Peyer's patch (tissue), 4 donors: ENCODE measurements at regions not wholly inside any gene's neighbourhood (a gene's known extent, or its start where the extent isn't known, plus 50 kb on each side); places are given as distances from the start of the nearest gene placed in this dataset.
"Not testable (repeated sequence)": the region's sequence is repeated elsewhere in the genome, so short reads cannot be mapped to it uniquely, and the experiment has no call there.

Experiments
- DNase-seq, 3 donors: peaks; one replicate each; pipeline ENCODE4 v3.0.0-alpha.2; 2017 to 2019
- H3K27ac ChIP-seq, 4 donors: fragments of 200-600 bp; sonication (generic); one replicate each; pipeline ENCODE4 v1.5.1; 2016 to 2019
- H3K27me3 ChIP-seq, 2 donors: fragments of 200-600 bp; sonication (generic); one replicate each; pipeline ENCODE4 v1.5.1; 2019
- H3K36me3 ChIP-seq, 3 donors: fragments of 200-600 bp; sonication (generic); one replicate each; pipeline ENCODE4 v1.5.1; 2016 to 2019
- H3K4me1 ChIP-seq, 4 donors: fragments of 200-600 bp; sonication (generic); one replicate each; pipeline ENCODE4 v1.5.1; 2016 to 2019
- H3K4me3 ChIP-seq, 4 donors: fragments of 200-600 bp; sonication (generic); 1 replicate in 3 of 4; 2 replicates in 1 of 4; pipeline ENCODE4 v1.5.1; 2016 to 2019; ENCODE audit warnings: mild to moderate bottlenecking in 1 of 4
- H3K9me3 ChIP-seq, 4 donors: fragments of 200-600 bp; sonication (generic); one replicate each; pipeline ENCODE4 v1.5.1; 2016 to 2019; ENCODE audit warnings: mild to moderate bottlenecking in 1 of 4
- POLR2A ChIP-seq, 2 donors: fragments of 450-650 bp; IDR thresholded peaks; one replicate each; pipeline ENCODE4 v1.5.1; 2017; ENCODE audit warnings: antibody characterized with exemption in 2 of 2, mild to moderate bottlenecking in 2 of 2, moderate library complexity in 2 of 2
- TF ChIP-seq, protein P1 (sequence below), 6 experiments: fragments of 450-650 bp in 4 of 6; fragments of 200-600 bp in 2 of 6; sonication (generic) in 1 of 6; IDR thresholded peaks; one replicate each; pipeline ENCODE4 v1.5.1; 2017 to 2019; ENCODE audit warnings: antibody characterized with exemption in 6 of 6, mild to moderate bottlenecking in 3 of 6, moderate library complexity in 1 of 6

DNA sequence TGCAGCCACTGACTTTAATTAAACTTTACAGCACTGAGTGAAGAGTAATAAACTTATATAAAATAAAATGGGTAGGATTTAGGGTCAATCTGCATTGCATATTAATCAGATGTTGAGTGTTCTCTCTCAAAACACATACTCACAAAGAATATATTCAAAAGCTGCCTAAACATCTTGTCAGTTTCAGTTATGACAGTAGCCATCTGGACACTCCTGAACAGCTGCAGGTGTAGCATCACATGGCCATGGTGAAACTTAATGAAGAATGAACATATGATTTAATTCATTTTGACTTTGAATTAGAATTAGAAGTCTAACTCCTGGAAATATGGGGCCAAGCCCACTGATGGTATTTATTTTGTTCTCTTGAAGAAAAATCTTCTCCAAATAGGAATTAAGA lies 684.3 kb upstream of the RAG2 start:
- Histone ChIP-seq H3K9me3 (no peaks in the 10 kb centered on the region), H3K36me3 (no peaks in the 10 kb centered on the region), H3K4me3 (no peak overlapping the region), H3K4me1 (no peaks in the 10 kb centered on the region), H3K27me3 (no peaks in the 10 kb centered on the region), H3K27ac (no peak overlapping the region)
- DNase-seq, result no peak
- no peak for TF ChIP-seq POLR2A (IDR thresholded peaks at IDR 0.05)
- TF ChIP-seq, protein P1, sequence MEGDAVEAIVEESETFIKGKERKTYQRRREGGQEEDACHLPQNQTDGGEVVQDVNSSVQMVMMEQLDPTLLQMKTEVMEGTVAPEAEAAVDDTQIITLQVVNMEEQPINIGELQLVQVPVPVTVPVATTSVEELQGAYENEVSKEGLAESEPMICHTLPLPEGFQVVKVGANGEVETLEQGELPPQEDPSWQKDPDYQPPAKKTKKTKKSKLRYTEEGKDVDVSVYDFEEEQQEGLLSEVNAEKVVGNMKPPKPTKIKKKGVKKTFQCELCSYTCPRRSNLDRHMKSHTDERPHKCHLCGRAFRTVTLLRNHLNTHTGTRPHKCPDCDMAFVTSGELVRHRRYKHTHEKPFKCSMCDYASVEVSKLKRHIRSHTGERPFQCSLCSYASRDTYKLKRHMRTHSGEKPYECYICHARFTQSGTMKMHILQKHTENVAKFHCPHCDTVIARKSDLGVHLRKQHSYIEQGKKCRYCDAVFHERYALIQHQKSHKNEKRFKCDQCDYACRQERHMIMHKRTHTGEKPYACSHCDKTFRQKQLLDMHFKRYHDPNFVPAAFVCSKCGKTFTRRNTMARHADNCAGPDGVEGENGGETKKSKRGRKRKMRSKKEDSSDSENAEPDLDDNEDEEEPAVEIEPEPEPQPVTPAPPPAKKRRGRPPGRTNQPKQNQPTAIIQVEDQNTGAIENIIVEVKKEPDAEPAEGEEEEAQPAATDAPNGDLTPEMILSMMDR (IDR thresholded peaks at IDR 0.05), result no peak

DNA sequence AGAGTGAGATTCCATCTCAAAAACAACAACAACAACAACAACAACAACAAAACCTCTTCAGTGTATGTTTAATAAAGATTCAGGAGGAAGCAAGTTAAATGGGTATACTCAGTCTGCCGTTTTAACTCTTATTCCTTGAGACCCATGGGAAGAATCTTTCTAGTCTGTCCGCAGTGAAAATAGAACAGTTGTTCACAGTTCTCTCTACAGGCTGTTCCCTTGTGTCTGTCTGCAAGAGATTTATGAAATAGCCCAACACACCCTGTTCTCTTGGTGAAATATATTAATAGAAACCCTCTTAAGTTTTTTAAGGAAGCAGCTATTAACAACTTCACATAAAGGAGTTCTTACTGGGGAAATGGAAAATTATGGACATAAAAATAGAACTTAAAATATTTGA lies 682.2 kb upstream of the RAG2 start:
- Histone ChIP-seq H3K9me3 (no peaks in the 10 kb centered on the region), H3K4me3 (no peak overlapping the region), H3K36me3 (no peaks in the 10 kb centered on the region), H3K27me3 (no peaks in the 10 kb centered on the region), H3K4me1 (no peaks in the 10 kb centered on the region), H3K27ac (no peak overlapping the region)
- no peak for DNase-seq
- TF ChIP-seq, protein P1 (IDR thresholded peaks at IDR 0.05), result no peak
- TF ChIP-seq POLR2A (IDR thresholded peaks at IDR 0.05), result no peak

DNA sequence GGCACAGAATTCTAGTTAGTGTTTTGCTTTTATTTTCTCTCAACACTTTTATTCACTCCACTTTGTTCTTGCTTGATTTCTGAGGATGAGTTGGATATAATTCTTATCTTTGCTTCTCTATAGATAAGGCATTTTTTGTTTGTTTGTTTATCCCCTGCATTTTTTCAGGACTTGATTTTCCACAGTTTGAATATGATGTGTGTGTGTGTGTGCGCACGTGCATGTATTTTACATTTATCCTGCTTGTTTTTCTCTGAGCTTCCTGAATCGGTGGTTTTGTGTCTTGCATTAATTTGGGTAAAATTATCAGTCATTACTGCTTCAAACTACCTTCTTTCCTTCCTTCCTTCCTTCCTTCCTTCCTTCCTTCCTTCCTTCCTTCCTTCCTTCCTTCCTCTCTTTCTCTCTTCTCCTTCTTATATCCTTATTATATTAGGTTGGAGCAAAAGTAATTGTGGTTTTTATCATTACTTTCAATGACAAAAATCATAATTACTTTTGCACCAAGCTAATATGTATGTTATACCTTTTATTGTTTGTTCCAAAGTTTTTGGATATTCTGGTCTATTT lies 679.9 kb upstream of the RAG2 start:
- Histone ChIP-seq H3K36me3 (no peaks in the 10 kb centered on the region), H3K4me1 (no peaks in the 10 kb centered on the region), H3K9me3 (no peaks in the 10 kb centered on the region), H3K27ac (no peak overlapping the region), H3K4me3 (no peak overlapping the region), H3K27me3 (no peaks in the 10 kb centered on the region)
- TF ChIP-seq, protein P1 (IDR thresholded peaks at IDR 0.05), result no peak
- no peak for TF ChIP-seq POLR2A (IDR thresholded peaks at IDR 0.05)
- no peak for DNase-seq

DNA sequence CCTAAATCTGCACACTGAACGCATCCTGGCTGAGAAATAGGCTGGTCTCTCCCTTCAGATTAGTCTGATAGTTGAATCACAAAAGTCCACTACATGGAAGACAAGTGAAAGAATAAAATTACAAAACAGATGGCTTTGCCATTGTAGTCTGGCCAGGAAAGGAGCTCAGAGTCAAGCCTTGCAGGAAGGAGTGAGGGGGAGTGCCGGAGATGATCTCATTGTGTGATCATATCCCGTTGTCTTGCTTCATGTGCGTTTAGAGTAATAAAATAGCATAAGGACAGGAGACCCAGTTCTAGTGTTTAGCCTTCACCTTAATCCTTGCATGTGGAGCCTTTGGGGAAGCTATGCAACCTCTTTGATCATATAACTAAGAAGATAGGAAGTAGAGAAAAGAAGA lies 666.7 kb upstream of the RAG2 start:
- no peak overlapping the region for H3K4me3 ChIP-seq
- TF ChIP-seq POLR2A (IDR thresholded peaks at IDR 0.05), result no peak
- TF ChIP-seq, protein P1 (IDR thresholded peaks at IDR 0.05), result no peak
- H3K36me3 ChIP-seq, result no peaks in the 10 kb centered on the region
- H3K27me3 ChIP-seq, result no peaks in the 10 kb centered on the region
- no peaks in the 10 kb centered on the region for H3K4me1 ChIP-seq
- no peaks in the 10 kb centered on the region for H3K9me3 ChIP-seq
- no peak overlapping the region for H3K27ac ChIP-seq
- no peak for DNase-seq

DNA sequence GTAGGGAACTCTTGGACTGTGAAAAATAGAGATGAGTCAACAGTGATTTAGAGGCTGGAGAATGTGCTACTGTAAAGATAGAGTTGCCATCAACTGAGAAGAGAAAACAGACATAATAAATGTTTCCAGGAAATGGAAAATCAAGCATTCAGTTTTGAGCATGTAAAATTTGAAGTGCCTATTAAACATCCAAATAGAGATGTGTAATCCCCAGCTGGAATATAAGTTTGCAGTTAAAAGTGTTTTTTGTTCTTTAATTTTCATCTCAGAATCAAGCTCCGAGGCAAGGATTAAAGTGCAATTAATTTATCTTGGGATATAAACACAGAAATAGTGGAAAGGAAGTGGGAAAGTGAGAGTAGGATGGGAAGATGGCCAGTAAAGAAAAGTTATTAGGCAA lies 666.0 kb upstream of the RAG2 start:
- Histone ChIP-seq H3K27ac (no peak overlapping the region), H3K4me3 (no peak overlapping the region), H3K4me1 (no peaks in the 10 kb centered on the region), H3K36me3 (no peaks in the 10 kb centered on the region), H3K9me3 (no peaks in the 10 kb centered on the region), H3K27me3 (no peaks in the 10 kb centered on the region)
- no peak for TF ChIP-seq POLR2A (IDR thresholded peaks at IDR 0.05)
- TF ChIP-seq, protein P1 (IDR thresholded peaks at IDR 0.05), result no peak
- no peak for DNase-seq

DNA sequence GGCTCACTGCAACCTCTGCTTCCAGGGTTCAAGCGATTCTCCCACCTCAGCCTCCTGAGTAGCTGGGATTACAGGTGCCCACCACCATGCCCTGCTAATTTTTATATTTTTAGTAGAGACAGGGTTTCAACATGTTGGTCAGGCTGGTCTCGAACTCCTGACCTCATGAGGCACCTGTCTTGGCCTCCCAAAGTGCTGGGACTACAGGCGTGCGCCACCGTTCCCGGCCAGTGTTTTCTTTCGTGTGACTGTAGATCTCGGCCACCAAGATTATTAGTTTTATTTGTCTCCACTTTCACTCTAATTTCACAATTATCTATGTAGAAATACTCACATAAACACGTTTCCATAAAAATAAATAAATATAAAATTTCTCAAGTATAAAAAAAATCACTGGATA lies 665.4 kb upstream of the RAG2 start:
- not testable (repeated sequence) for H3K27ac ChIP-seq, DNase-seq, H3K4me1 ChIP-seq, H3K36me3 ChIP-seq, H3K4me3 ChIP-seq, H3K9me3 ChIP-seq, H3K27me3 ChIP-seq
